ENCODE measurements at regions not wholly inside any gene's neighbourhood (a gene's known extent, or its start where the extent isn't known, plus 50 kb on each side); places are given as distances from the start of the nearest gene placed in this dataset.

- H3K23ac ChIP-seq (ENCODE audit: insufficient read length): no peak overlapping the region
- H3K79me2 ChIP-seq (ENCODE audit: control insufficient read depth in 1 of 2, insufficient read depth in 2 of 2, low read length in 2 of 2): no peaks in the 10 kb centered on the region
- no peak overlapping the region for H3K18ac ChIP-seq (ENCODE audit: extremely low read depth, low read length)
- POLR2A ChIA-PET (ENCODE audit: partially characterized antibody): no interaction called here
- no peak overlapping the region for H4K91ac ChIP-seq (replicated peaks; ENCODE audit: insufficient read length, low read length)
- H3K14ac ChIP-seq (ENCODE audit: insufficient read length): no peak overlapping the region
- no peaks in the 10 kb centered on the region for H3K9me3 ChIP-seq (ENCODE audit: insufficient read depth in 2 of 2, low read depth in 1 of 2, low read length in 1 of 2)
- no peak overlapping the region for H3K4ac ChIP-seq (replicated peaks; ENCODE audit: insufficient read length, low read depth, low read length)
- no peaks in the 10 kb centered on the region for H4K20me1 ChIP-seq (replicated peaks in 1 of 2; ENCODE audit: control insufficient read depth in 1 of 2, insufficient read depth in 2 of 2, low read length in 2 of 2)
- WGBS, 2 experiments (ENCODE audit: extremely low coverage in 1 of 2, insufficient coverage in 1 of 2, insufficient read length in 1 of 2, insufficient replicate concordance in 2 of 2, low coverage in 1 of 2, low lambda C conversion rate in 2 of 2, missing lambda C conversion rate in 1 of 2): 86% methylated on average over 13 of the region's 13 CpGs; no CpG with 5 or more reads in 1 of the 2 experiments
- H3K27ac ChIP-seq (ENCODE audit: low read depth, low read length): no peak overlapping the region
- no peaks in the 10 kb centered on the region for H3K27me3 ChIP-seq (replicated peaks in 1 of 4; ENCODE audit: control insufficient read depth in 3 of 4, extremely low read depth in 1 of 4, insufficient read depth in 3 of 4, low read length in 3 of 4)
- FAIRE-seq (no peak), DNase-seq (ENCODE audit: low read depth in 1 of 2, low spot score in 2 of 2) (no peak)
- no peak overlapping the region for H2BK12ac ChIP-seq (ENCODE audit: low read depth, low read length)
- no peak overlapping the region for H4K5ac ChIP-seq (ENCODE audit: insufficient read length, low read depth, low read length)
- no peak overlapping the region for H3K9ac ChIP-seq (replicated peaks in 1 of 4; ENCODE audit: extremely low read depth in 1 of 4, low read depth in 3 of 4, low read length in 3 of 4)
- H3K4me3 ChIP-seq (ENCODE audit: extremely low read depth in 1 of 4, insufficient read depth in 2 of 4, low read depth in 3 of 4, low read length in 4 of 4): no peak overlapping the region
- H3K4me1 ChIP-seq (replicated peaks in 1 of 4; ENCODE audit: control insufficient read depth in 3 of 4, insufficient read depth in 4 of 4, low read length in 3 of 4): peaks cover 0 to 2% (median 0%) of the 10 kb centered on the region in 4 experiments; a peak in 2 of 7 replicates
- no peak overlapping the region for H2BK5ac ChIP-seq (ENCODE audit: low read depth, low read length)
- no peak overlapping the region for H2BK15ac ChIP-seq (ENCODE audit: low read length)
- peak overlapping the region; percentile 88 for H2AFZ ChIP-seq (ENCODE audit: low read length)
- H3K79me1 ChIP-seq (ENCODE audit: low read depth, low read length): no peaks in the 10 kb centered on the region
- TF ChIP-seq GABPA (IDR thresholded peaks at IDR 0.05; ENCODE audit: borderline replicate concordance, insufficient read depth, low read length): no peak
- no peak for TF ChIP-seq GTF2F1 (IDR thresholded peaks at IDR 0.05; ENCODE audit: borderline replicate concordance, low read depth, low read length)
- TF ChIP-seq CEBPB (IDR thresholded peaks at IDR 0.05; ENCODE audit: low read depth, low read length): no peak
- no peak for TF ChIP-seq BRCA1 (IDR thresholded peaks at IDR 0.05; ENCODE audit: low read depth, low read length)
- no peak for TF ChIP-seq ATF3 (IDR thresholded peaks at IDR 0.05; ENCODE audit: insufficient read depth, low read depth, low read length)
- TF ChIP-seq TBP (IDR thresholded peaks at IDR 0.05; ENCODE audit: low read depth, low read length): no peak
- TF ChIP-seq TCF12 (IDR thresholded peaks at IDR 0.05; ENCODE audit: low read depth, low read length): no peak
- no peak for TF ChIP-seq CTBP2 (IDR thresholded peaks at IDR 0.05; ENCODE audit: borderline replicate concordance, insufficient read depth, insufficient read length, low read length)
- no peak for TF ChIP-seq TEAD4 (IDR thresholded peaks at IDR 0.05; ENCODE audit: low read depth, low read length)
- TF ChIP-seq EP300 (IDR thresholded peaks at IDR 0.05; ENCODE audit: borderline replicate concordance in 1 of 2, low read depth in 2 of 2, low read length in 2 of 2): no peak
- no peak for TF ChIP-seq POU5F1 (IDR thresholded peaks at IDR 0.05; ENCODE audit: low read depth, low read length)
- H4K8ac ChIP-seq (ENCODE audit: extremely low read depth, insufficient read depth, low read length): no peak overlapping the region; the same call in 1 of the 2 replicates
- H3K56ac ChIP-seq (replicated peaks; ENCODE audit: insufficient read length, low read depth, low read length): no peak overlapping the region
- no peak overlapping the region for H2BK120ac ChIP-seq (replicated peaks; ENCODE audit: low read depth, low read length)
- H2BK20ac ChIP-seq (ENCODE audit: low read length): no peak overlapping the region
- H3K36me3 ChIP-seq (ENCODE audit: control insufficient read depth in 2 of 4, insufficient read depth in 4 of 4, low read length in 3 of 4): no peaks in the 10 kb centered on the region
- no peaks in the 10 kb centered on the region for H3K23me2 ChIP-seq (ENCODE audit: low read depth, low read length)
- H2AK5ac ChIP-seq (ENCODE audit: low read depth, low read length): no peak overlapping the region
- H3K4me2 ChIP-seq (ENCODE audit: insufficient read depth in 1 of 2, low read depth in 2 of 2, low read length in 2 of 2): no peak overlapping the region
- CTCF ChIA-PET (ENCODE audit: partially characterized antibody): interaction anchor here (0.5 to 2.3 kb wide), 11 partner anchors 10 to 599 kb away, joined by 3 to 10 read pairs (median 3); no protein-coding TSS in a partner anchor
These were observed 170.9 kb downstream of the SCP2D1 start for GRCh38 chr20:18984238-18985200.

Measured in H1 (cell line).